Mucosa of rectum (tissue), 2 donors: ENCODE measurements at regions not wholly inside any gene's neighbourhood (a gene's known extent, or its start where the extent isn't known, plus 50 kb on each side); places are given as distances from the start of the nearest gene placed in this dataset.

Experiments
- H3K27ac ChIP-seq, 2 donors: one replicate each; pipeline ENCODE4 v1.7.0; 2013; ENCODE audit warnings: inconsistent platforms in 2 of 2, low read depth in 2 of 2, low read length in 2 of 2
- H3K27me3 ChIP-seq, 2 donors: one replicate each; pipeline ENCODE4 v1.7.0; 2013; ENCODE audit warnings: low read length in 2 of 2; ENCODE audit not compliant: control insufficient read depth in 2 of 2, insufficient read depth in 2 of 2
- H3K36me3 ChIP-seq, 2 donors: one replicate each; pipeline ENCODE4 v1.7.0; 2013; ENCODE audit warnings: low read length in 2 of 2; ENCODE audit not compliant: control insufficient read depth in 2 of 2, insufficient read depth in 2 of 2
- H3K4me1 ChIP-seq, 2 donors: one replicate each; pipeline ENCODE4 v1.7.0; 2013; ENCODE audit warnings: low read length in 2 of 2, mild to moderate bottlenecking in 1 of 2; ENCODE audit not compliant: control insufficient read depth in 2 of 2, insufficient read depth in 2 of 2
- H3K4me3 ChIP-seq, 2 donors: one replicate each; pipeline ENCODE4 v1.7.0; 2013; ENCODE audit warnings: low read length in 2 of 2
- H3K9ac ChIP-seq, 2 donors: one replicate each; pipeline ENCODE4 v1.7.0; 2013; ENCODE audit warnings: low read length in 2 of 2, low read depth in 1 of 2, mild to moderate bottlenecking in 1 of 2
- H3K9me3 ChIP-seq, 2 donors: one replicate each; pipeline ENCODE4 v1.7.0; 2013; ENCODE audit warnings: low read length in 2 of 2; ENCODE audit not compliant: control insufficient read depth in 2 of 2
- donor health status: healthy.
- donor health status: Normal muscosa, but diverticular disease.

- H3K36me3 ChIP-seq: no peaks in the 10 kb centered on the region
- no peaks in the 10 kb centered on the region for H3K9me3 ChIP-seq
- H3K27ac ChIP-seq: no peak overlapping the region
- no peak overlapping the region for H3K4me3 ChIP-seq
- H3K27me3 ChIP-seq: no peaks in the 10 kb centered on the region
- no peak overlapping the region for H3K9ac ChIP-seq
- H3K4me1 ChIP-seq: no peaks in the 10 kb centered on the region
Measured at GRCh38 chr4:149296503-149296902, 519.1 kb downstream of the IQCM start.

- H3K9me3 ChIP-seq: no peaks in the 10 kb centered on the region
- no peaks in the 10 kb centered on the region for H3K27me3 ChIP-seq
- no peaks in the 10 kb centered on the region for H3K4me1 ChIP-seq
- H3K27ac ChIP-seq: no peak overlapping the region
- H3K9ac ChIP-seq: no peak overlapping the region
- H3K36me3 ChIP-seq: no peaks in the 10 kb centered on the region
- no peak overlapping the region for H3K4me3 ChIP-seq
Measured at GRCh38 chr4:149296084-149296483, 519.6 kb downstream of the IQCM start.

GRCh38 chr4:149294601-149295000 is 521.0 kb downstream of the IQCM start:
- Histone ChIP-seq H3K36me3 (no peaks in the 10 kb centered on the region), H3K9ac (no peak overlapping the region), H3K4me1 (no peaks in the 10 kb centered on the region)

GRCh38 chr4:149293046-149293649 is 522.5 kb downstream of the IQCM start:
- no peaks in the 10 kb centered on the region for H3K36me3 ChIP-seq
- H3K27ac ChIP-seq: no peak overlapping the region
- no peak overlapping the region for H3K9ac ChIP-seq
- no peak overlapping the region for H3K4me3 ChIP-seq
- no peaks in the 10 kb centered on the region for H3K4me1 ChIP-seq
- H3K9me3 ChIP-seq: no peaks in the 10 kb centered on the region
- no peaks in the 10 kb centered on the region for H3K27me3 ChIP-seq

More at GRCh38 chr4:149294601-149295000, 521.0 kb downstream of the IQCM start:
- H3K4me3 ChIP-seq: no peak overlapping the region
- H3K27ac ChIP-seq: no peak overlapping the region
- H3K9me3 ChIP-seq: no peaks in the 10 kb centered on the region
- no peaks in the 10 kb centered on the region for H3K27me3 ChIP-seq

GRCh38 chr4:149292425-149293007 is 523.1 kb downstream of the IQCM start:
- Histone ChIP-seq H3K36me3 (no peaks in the 10 kb centered on the region), H3K4me1 (no peaks in the 10 kb centered on the region), H3K27me3 (no peaks in the 10 kb centered on the region), H3K4me3 (no peak overlapping the region), H3K9ac (no peak overlapping the region), H3K9me3 (no peaks in the 10 kb centered on the region), H3K27ac (no peak overlapping the region)

GRCh38 chr4:149291463-149291862 is 524.2 kb downstream of the IQCM start:
- Histone ChIP-seq H3K4me3 (no peak overlapping the region), H3K4me1 (no peaks in the 10 kb centered on the region), H3K27me3 (no peaks in the 10 kb centered on the region), H3K9me3 (no peaks in the 10 kb centered on the region), H3K9ac (no peak overlapping the region), H3K36me3 (no peaks in the 10 kb centered on the region), H3K27ac (no peak overlapping the region)

- Histone ChIP-seq H3K9me3 (no peaks in the 10 kb centered on the region), H3K27me3 (no peaks in the 10 kb centered on the region), H3K27ac (no peak overlapping the region), H3K36me3 (no peaks in the 10 kb centered on the region), H3K4me1 (no peaks in the 10 kb centered on the region), H3K4me3 (no peak overlapping the region), H3K9ac (no peak overlapping the region)
Measured at GRCh38 chr4:149280806-149281205, 534.8 kb downstream of the IQCM start.

- no peak overlapping the region for H3K4me3 ChIP-seq
- no peak overlapping the region for H3K9ac ChIP-seq
- H3K27me3 ChIP-seq: no peaks in the 10 kb centered on the region
- peaks cover 0 to 2% of the 10 kb centered on the region in 2 donors for H3K9me3 ChIP-seq
- H3K4me1 ChIP-seq: no peaks in the 10 kb centered on the region
- no peaks in the 10 kb centered on the region for H3K36me3 ChIP-seq
- no peak overlapping the region for H3K27ac ChIP-seq
Measured at GRCh38 chr4:149279776-149280175, 535.9 kb downstream of the IQCM start.

- Histone ChIP-seq H3K27ac (no peak overlapping the region), H3K27me3 (no peaks in the 10 kb centered on the region), H3K36me3 (no peaks in the 10 kb centered on the region), H3K4me3 (no peak overlapping the region), H3K9me3 (peaks cover 0 to 2% of the 10 kb centered on the region in 2 donors), H3K9ac (no peak overlapping the region), H3K4me1 (no peaks in the 10 kb centered on the region)
Measured at GRCh38 chr4:149279331-149279730, 536.3 kb downstream of the IQCM start.

GRCh38 chr4:149277705-149278104 is 537.9 kb downstream of the IQCM start:
- Histone ChIP-seq H3K4me1 (no peaks in the 10 kb centered on the region), H3K9ac (no peak overlapping the region), H3K36me3 (no peaks in the 10 kb centered on the region), H3K27ac (no peak overlapping the region), H3K9me3 (peaks cover 0 to 2% of the 10 kb centered on the region in 2 donors), H3K4me3 (no peak overlapping the region), H3K27me3 (no peaks in the 10 kb centered on the region)
